GM19372 (cell line): ENCODE measurements at regions not wholly inside any gene's neighbourhood (a gene's known extent, or its start where the extent isn't known, plus 50 kb on each side); places are given as distances from the start of the nearest gene placed in this dataset.

Experiments used
- ATAC-seq: cut with Tn5 transposase; IDR thresholded peaks from one replicate; pipeline ENCODE4 v1.9.1; 2021; ENCODE audit warnings: mild to moderate bottlenecking, low read depth, moderate library complexity; ENCODE audit not compliant: unreplicated experiment

DNA sequence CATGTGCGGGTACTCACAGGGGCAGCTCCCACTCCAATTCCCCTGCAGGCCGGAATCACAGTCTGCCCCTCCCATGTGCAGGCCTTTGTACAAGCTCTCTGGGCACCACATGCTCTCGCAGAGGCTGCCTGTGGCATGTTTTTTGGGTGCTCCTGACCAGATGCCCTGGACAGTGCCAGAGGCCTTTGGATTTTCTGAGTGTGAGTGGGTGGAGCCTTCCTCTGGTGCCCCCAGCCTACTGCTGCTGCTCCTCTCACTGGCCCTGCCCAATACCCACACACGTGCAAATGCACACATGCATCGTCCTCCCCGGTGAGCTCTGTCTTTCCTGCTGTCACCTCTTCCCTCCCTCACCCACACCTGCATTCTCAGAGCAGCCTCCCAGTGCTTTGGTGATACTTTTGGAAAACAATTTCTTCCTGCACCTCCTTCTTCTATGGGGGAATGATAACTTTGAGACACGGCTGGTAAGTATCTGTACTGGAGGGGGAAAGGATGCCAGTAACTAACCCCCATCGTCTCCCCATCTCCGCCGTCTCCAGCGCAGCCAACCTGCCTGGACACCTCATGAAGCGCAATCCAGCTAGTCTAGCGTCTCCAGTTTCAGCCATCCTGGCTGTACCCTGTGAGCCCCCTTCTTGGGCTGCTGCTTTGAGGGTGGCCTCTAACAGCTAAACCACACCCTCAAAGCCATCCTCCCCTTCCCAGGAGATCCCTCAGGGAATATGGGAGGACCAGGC, 229.4 kb upstream of the TOPAZ1 start:
- ATAC-seq: no peak

DNA sequence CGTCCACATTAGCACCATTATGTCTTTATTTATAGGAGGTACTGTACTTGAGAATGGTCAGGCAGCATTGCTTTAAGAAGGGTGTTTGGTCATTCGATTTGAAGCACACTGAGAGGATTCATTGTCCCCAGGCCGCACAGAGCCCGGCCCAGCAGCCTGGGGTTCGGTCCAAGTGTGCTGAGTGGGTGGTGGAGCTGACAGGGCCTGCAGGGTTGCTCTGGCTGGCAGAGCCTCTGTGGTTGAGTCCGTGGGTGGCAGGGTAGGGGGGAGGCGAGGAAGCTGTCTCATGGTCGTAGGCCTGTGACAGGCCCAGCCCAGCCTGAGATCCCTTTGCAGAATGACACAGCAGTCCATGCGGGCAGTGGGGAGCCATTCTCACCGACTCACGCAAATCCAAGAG, 227.7 kb upstream of the TOPAZ1 start:
- no peak for ATAC-seq

DNA sequence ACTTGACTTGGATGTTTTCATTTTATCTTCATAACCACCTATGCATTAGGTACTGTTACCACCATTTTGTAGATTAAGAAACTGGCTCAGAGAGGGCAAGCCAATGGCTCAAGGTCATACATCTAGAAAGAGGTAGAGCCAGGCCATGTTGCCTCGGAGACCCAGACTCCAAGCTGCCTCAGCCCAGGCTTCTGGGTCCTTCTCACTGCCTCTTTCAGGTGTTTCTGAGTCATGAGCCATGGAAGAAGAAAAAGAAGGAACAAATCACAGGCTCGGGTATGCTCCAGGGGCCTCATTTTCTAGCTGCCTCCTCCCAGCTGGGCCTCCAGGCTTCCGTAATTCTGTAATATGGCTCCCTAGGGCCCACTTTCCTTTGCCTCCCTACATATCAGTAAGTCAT, 226.5 kb upstream of the TOPAZ1 start:
- no peak for ATAC-seq

DNA sequence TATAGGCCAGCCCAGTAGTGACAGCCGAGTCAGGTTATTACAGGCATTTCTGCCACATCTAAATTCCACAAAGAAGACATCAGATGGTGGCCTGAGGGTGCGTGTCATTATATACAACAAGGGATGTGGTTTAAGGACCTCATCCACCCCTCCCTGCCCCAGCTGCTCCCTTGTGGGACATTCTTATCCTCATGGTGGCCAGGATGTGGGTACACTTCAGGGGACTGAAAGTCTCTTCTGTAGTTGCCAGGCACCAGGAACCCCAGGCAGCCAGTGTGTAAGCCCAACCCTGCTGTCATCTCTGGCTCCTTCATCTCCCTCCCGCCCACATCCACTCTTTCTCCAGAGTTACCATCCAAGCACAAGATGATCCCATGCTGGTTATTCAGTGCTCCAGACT, 224.9 kb upstream of the TOPAZ1 start:
- ATAC-seq: no peak

DNA sequence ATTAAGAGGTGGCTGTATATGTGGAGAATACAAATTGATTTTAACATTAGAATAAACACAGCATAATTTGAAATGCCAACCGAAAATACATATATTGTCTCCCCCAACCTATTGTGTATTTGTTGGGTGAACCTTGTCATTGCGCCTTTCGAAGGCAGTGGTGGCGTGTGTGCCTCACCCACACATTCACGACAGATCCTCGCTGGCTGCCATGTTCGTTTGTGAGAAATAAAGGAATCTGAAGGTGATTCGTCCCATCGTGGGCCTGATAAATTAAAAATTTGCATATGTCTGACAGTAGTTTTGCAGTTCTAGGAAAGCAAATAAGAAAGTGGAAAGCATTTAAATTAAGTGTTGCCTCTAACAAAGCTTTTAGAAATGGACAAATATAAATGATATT, 222.8 kb upstream of the TOPAZ1 start:
- no peak for ATAC-seq

DNA sequence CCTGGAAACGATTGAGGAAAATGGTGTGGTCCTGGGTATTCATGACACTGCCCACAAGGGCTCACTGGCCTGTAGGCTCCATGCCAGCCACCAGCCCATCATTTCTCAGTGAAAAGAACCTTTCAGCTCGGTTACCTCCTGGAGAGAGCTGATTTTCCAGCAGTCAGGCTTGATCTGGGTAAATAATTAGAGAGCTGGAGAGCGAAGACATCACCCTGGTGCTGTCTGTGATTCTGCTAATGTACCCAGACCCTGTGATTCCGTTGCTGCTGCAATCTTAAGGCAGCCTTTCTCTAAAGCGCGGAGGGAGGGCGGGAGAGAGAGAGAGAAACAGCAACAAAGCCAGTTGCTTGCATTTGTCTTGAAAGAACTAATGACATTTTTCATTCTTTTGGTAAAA, 221.9 kb upstream of the TOPAZ1 start:
- ATAC-seq: no peak

DNA sequence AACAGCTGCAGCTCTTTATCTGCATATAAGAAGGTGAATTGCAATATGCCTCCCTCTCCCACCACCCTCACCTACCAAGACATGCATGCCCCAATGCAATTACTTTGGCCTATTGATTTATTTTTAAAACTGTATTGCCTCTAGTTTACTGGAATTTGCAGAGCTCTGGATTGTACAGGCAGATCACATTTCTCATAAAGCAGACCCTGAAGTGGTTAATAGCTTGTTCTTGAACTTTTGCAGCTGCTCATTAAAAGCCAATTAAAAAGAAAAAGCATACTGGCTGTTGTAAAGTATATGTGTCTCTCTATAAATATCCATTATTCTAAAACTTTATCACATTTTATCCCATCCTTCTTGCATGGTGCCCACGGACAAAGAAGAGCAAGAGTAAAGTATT, 221.5 kb upstream of the TOPAZ1 start:
- ATAC-seq: no peak

DNA sequence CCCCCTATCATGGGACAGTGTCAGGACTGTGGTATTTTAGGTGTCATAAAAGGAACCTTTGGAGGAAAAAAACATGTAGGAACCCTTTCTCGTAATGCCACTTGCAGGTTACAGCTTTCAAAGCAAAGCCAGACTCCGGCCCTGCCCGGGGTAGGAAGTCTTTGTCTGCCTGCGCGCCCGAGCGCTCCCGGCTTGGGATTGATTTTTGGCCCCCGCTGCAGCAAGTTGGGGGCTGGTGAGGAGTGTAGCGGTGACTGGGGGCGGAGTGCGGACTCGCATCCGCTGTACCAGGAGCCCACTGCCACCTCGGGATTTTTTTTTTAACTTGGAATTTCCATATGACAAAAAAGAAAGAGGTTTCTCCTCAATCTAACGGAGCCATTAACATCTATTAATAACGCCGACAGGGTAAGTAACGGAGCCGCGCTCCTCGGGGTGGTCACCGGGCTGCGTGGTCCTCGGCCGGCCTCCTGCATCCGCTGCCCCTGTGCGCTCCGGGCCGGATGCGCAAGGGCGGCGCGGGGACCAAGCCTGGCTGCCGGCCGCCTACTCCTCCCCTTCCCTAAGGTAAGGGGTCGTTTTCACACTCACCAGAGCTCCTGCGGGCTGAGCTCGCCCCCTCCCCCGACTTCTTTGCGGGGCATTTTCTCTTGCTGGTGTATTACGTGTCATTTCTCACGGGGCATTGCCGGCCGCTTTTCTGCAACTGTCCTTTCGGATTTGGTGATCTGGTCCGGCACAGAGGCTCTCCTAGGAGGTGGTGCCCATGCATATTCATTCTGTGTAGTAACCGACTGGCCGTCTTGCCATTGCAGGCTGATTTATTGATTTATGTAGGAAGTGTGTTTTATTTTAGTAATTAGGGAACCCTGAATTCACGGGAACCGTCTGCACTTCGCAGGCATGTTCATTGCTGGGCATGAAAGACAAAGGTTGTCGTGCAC, 219.8 kb upstream of the TOPAZ1 start:
- ATAC-seq: no peak

DNA sequence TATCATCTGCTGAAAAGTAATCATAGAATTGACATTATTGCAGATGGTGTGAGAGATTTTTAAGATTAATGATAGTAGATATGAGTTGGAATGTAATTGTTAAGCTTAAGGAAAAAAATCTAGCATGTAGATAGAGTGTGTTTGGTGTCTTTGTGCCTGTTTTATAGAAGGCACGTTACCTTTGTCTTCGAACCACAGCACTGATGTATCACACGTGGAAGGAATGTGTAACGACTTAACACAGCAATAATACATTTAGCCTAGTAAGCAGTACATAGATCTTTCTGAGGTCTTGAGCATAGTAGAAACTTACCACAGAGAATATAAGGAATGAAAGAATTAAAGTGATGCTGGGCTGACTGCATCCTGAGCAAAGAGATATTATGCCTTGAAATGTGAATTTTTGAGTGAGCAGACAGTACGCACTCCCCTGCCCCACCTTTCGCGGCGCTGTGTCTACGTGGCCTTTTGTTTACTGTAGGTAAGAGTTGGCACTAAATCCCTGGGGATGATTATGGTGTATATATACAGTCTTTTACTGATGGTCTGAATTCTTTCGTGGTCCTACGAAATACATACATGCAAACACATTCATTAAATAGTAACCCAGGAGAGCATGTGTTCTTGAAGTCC, 217.6 kb upstream of the TOPAZ1 start:
- ATAC-seq: no peak

DNA sequence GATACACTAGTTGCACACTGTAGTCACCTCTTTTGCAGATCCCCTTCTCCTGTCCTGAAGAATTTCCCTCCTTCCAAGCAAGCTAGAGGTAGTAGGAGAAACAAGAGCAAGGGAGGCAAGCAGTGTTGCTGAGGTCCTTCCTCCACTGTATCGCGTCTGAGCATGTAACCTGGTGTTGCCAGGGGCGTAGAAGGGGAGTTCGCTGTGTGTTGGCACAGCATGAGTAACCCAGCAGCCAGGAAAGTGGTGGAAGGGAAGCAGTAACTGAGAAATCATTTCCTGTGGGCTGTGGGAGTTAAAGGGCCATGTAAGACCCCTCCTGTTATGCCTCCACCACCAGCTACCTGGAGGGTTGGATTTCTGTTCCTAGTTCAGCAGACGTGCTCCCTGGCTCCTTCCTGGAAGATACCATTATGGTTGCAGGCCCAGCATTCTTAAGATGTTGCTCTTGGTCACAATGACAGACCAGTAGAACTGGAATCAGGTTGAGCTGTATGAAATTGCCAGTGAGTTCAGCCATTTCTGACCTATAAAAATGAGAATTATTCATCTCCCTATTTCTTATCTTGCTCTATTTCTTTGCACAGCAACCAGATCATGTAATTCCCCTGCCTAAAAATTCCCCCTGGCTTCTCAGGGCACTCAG, 215.3 kb upstream of the TOPAZ1 start:
- ATAC-seq: no peak

DNA sequence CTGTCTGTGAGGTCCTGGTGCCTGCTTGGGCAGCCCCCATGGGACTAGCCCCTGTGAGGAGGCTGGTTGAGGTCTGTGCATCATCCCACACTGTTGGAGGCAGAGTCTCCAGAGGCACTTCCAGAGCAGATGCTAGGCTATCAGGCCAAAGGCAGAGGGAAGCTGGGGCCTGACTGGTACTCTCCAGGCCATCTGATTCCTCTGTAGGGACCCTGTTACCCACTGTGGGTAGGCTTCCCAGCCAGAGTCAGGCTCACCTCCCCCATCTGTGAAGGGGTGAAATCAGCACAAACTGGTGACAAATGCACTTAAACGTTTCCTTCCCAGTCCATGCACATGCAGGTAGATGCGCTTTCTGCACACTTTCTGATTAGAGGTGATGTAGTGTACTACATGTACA, 212.6 kb upstream of the TOPAZ1 start:
- ATAC-seq: no peak

DNA sequence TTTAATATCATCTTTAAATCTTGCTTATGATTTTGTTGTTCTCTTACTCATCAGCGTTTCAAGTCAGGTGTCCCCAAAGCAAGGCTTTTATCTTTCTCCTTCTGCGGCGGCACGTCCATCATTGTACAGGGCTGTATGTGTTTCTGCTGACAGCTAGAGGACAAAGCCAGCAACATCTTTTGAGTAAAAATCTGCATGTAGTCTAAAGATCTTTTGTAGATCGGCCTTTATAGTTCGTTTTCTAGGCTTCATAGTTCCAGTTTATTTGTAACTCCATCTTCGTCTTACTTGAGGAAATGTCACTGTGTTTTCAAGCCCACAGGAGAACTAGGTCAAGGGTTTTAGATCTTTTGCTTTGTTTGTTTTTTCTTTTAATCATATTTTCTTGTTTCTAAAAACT, 211.4 kb upstream of the TOPAZ1 start:
- ATAC-seq: no peak

DNA sequence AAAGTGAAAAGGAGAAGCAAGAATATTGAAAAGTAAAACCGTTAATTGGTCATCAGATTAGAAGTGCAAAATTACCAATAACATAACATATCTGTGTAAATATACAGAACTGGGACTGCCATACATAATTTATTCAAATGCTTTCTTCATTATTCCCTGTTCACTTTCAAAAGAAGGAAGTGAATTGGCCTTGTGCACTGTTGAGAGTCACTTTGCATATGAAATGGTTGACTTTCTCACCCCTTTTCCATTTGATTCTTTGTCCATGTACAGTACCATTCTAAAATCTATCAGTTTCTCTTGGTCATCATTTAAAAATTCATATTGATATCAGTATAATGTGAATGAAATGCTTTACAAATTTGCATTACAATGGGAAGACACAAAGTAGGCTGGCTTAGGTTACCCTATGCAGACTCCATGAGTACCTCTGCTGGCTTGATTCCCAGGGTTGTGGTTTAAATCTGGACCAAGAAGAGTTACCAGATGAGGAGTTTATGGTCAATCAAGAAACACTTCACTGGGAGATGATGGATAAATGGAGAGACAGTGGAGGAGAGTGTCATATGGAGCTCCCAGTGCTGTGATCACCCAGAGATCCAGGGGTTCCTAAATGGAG, 210.9 kb upstream of the TOPAZ1 start:
- ATAC-seq: no peak

DNA sequence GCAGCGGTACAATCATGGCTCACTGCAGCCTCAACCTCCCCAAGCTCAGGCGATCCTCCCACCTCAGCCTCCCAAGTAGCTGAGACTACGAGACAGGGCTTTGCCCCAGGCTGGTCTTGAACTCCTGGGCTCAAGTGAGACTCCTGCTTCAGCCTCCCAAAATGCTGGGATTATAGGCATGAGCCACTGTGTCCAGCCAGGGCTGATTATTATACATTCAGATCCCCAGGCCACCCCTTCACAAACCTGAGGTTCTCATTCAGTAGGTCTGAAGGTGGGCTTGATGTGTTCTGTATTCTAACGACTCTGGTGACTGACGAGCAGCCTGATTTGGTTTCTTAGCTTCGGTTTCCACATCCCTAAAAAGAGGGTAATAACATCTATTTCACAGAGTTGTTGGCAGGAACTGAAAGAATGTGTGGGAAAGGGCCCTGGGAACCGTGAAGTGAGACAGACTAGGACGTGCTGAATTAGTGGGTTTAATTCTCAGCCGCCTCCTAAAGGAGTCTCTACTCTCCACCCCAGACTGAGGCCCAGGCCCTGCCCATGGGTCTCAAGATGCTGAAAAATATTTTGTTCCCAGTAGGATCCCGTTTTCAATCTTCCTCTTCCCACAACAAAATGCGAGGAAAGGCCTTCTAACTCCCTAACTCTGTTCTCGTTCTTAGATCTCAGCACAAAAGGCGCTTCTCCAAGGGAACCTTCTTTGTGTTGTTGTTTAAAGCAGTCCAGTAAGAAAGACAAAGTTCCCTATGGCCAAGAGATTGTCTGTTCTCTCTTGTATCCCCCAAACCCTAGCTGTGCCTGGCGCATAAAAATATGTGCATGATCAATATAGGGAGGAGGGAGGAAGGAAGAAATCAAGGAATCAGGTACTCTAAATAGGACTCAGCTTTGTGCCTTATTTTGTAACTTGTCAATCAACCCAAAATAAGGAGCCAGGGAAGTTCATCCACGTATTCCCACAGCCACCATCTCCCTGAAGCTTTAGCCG, 210.0 kb upstream of the TOPAZ1 start:
- ATAC-seq: no peak

DNA sequence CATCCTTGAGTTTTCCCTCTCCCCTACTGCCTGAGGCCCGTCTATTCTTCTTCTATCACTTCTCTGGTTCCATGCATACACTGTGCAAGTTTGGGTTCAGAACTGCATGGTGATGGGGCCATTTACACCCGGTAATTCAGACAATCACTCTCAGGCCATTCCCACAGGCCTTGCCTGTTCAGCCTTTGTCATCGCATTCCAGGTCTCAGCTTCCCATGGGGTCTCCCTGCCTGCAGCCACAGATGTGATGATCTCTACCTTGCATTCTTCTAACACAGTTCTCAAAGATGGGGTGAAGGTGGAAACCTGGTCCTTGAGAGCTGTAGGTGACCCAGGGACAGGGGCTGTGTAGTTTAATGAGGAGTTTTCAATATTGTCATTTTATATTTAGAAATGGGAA, 209.2 kb upstream of the TOPAZ1 start:
- ATAC-seq: no peak

DNA sequence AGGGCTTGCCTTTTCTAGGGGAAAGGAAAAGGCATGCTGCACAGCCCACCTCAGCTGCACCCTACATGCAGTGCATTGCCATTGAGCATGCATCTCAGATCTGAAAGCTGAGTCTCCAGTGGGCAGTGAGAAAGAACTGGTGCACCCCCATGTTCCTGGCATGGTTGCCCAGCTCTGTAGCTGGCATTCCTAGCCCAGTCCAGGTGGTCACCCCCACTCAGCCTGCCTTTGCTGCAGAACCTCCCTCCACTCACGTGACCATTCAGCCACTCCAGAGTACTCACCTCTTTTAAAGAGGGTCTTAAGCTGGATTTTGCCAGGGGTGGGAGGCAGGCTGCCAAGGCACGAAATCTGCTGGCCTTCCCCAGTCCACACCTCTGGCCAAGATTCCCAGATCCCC, 208.6 kb upstream of the TOPAZ1 start:
- ATAC-seq: no peak

DNA sequence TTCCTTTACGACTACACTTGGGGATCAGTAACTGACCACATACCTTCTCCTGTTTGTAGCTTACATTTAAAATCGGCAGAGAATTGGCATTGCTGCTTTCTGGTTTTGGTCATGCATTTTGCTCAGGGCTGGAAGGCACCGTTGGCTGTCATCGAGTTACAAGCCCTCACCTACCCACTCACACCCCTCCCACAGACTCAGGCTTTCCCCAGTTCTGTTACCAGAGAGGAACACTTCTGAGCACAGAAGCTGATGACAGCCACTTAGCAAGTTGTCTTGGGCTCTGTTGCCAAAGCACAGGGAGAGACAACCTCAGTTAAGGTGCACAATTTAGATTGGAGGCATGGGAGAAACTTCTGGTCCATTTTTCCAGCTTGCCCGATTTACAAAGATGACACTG, 204.8 kb upstream of the TOPAZ1 start:
- ATAC-seq: no peak

DNA sequence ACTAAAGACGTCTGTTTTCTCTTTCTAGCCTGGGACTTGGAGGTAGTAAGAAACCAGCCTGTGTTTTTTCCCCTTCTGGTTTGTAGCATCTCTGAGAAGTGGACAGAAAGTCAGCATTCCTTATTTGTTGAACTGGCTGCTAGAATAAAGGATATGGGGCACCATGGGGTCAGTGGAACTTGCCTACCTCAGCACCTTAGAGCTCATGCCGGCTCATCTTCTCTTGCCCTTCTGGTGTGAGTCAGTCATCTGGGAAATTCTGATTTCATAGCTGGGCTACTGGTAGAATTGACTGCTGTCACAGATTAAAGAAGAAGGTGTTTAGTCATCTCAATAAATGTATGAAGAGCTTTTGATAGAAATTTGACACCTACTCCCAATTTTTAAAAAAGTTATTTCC, 202.7 kb upstream of the TOPAZ1 start:
- ATAC-seq: no peak

DNA sequence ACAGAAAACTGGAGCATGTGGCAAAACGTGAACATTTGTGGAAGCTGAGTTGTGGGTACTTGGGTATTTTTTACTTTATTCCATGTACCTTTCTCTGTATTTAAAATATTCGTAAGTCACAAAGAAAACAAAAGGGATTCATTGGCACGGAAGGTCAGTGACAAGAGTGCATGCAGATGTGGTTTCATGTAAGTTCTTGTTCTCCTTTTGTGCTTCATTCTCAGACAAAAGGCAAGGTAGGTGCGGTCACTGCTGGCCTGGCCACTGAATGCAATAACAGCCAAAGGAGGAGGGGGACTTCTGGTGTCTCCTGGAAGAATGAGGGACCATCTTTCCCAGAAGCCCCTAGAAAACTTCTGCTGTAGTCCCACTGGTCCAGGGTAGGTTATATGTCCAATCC, 200.0 kb upstream of the TOPAZ1 start:
- ATAC-seq: no peak
